ENCODE measurements at regions not wholly inside any gene's neighbourhood (a gene's known extent, or its start where the extent isn't known, plus 50 kb on each side); places are given as distances from the start of the nearest gene placed in this dataset.

- DNase-seq = no peak
Measured at GRCh38 chr4:160238790-160239189, 1135.9 kb downstream of the RAPGEF2 start.

- DNase-seq = no peak
Measured at GRCh38 chr4:160247091-160247656, 1144.3 kb downstream of the RAPGEF2 start.

GRCh38 chr4:160251522-160252170 lies 1148.8 kb downstream of the RAPGEF2 start:
- peak; percentile 1 for DNase-seq

GRCh38 chr4:160257318-160257717 lies 1154.4 kb downstream of the RAPGEF2 start:
- no peak for DNase-seq

GRCh38 chr4:160265014-160265413 lies 1162.1 kb downstream of the RAPGEF2 start:
- DNase-seq = no peak

- no peak for DNase-seq
Measured at GRCh38 chr4:160265836-160266235, 1163.0 kb downstream of the RAPGEF2 start.

GRCh38 chr4:160276785-160277325 lies 1174.0 kb downstream of the RAPGEF2 start:
- no peak for DNase-seq

GRCh38 chr4:160283081-160283480 lies 1180.2 kb downstream of the RAPGEF2 start:
- DNase-seq = no peak

GRCh38 chr4:160284516-160284915 lies 1181.6 kb downstream of the RAPGEF2 start:
- no peak for DNase-seq

- no peak for DNase-seq
Measured at GRCh38 chr4:160286051-160286450, 1183.2 kb downstream of the RAPGEF2 start.

GRCh38 chr4:160296476-160296875 lies 1193.6 kb downstream of the RAPGEF2 start:
- no peak for DNase-seq

GRCh38 chr4:160299177-160299576 lies 1196.3 kb downstream of the RAPGEF2 start:
- DNase-seq = no peak

- DNase-seq = no peak
Measured at GRCh38 chr4:160299608-160300007, 1196.7 kb downstream of the RAPGEF2 start.

- DNase-seq = peak; percentile 50
Measured at GRCh38 chr4:160316036-160316435, 1213.2 kb downstream of the RAPGEF2 start.

GRCh38 chr4:160318567-160319220 lies 1215.8 kb downstream of the RAPGEF2 start:
- DNase-seq = no peak

GRCh38 chr4:160319221-160319867 lies 1216.5 kb downstream of the RAPGEF2 start:
- no peak for DNase-seq

- no peak for DNase-seq
Measured at GRCh38 chr4:160319868-160320260, 1217.0 kb downstream of the RAPGEF2 start.

GRCh38 chr4:160326110-160326509 lies 1223.2 kb downstream of the RAPGEF2 start:
- DNase-seq = no peak

GRCh38 chr4:160347197-160347596 lies 1244.3 kb downstream of the RAPGEF2 start:
- DNase-seq = no peak

- no peak for DNase-seq
Measured at GRCh38 chr4:160350944-160351343, 1248.1 kb downstream of the RAPGEF2 start.

GRCh38 chr4:160352637-160353036 lies 1249.8 kb downstream of the RAPGEF2 start:
- no peak for DNase-seq

GRCh38 chr4:160353548-160353947 lies 1250.7 kb downstream of the RAPGEF2 start:
- DNase-seq = peak; percentile 91

- no peak for DNase-seq
Measured at GRCh38 chr4:160362478-160362877, 1259.6 kb downstream of the RAPGEF2 start.
